Vagina (tissue), 2 donors: ENCODE measurements at regions not wholly inside any gene's neighbourhood (a gene's known extent, or its start where the extent isn't known, plus 50 kb on each side); places are given as distances from the start of the nearest gene placed in this dataset.
"Not testable (repeated sequence)": the region's sequence is repeated elsewhere in the genome, so short reads cannot be mapped to it uniquely, and the experiment has no call there.

Experiments used
- CTCF ChIP-seq, 3 experiments: fragments of 450-650 bp in 2 of 3; fragments of 200-600 bp in 1 of 3; sonication (generic) in 1 of 3; IDR thresholded peaks; one replicate each; pipeline ENCODE4 v1.5.1; 2017 to 2019; ENCODE audit warnings: antibody characterized with exemption in 3 of 3, mild to moderate bottlenecking in 2 of 3, moderate library complexity in 2 of 3
- POLR2A ChIP-seq, 2 donors: fragments of 450-650 bp; IDR thresholded peaks; one replicate each; pipeline ENCODE4 v1.6.1; 2017; ENCODE audit warnings: antibody characterized with exemption in 2 of 2, mild to moderate bottlenecking in 2 of 2, moderate library complexity in 2 of 2
- POLR2AphosphoS5 ChIP-seq, 2 donors: sonication (generic); formaldehyde crosslinking; IDR thresholded peaks; one replicate each; pipeline ENCODE4 v1.9.0; 2017; ENCODE audit warnings: antibody characterized with exemption in 2 of 2, mild to moderate bottlenecking in 2 of 2, low read depth in 1 of 2; ENCODE audit not compliant: insufficient read depth in 1 of 2

- not testable (repeated sequence) for TF ChIP-seq CTCF (IDR thresholded peaks at IDR 0.05); POLR2AphosphoS5 (IDR thresholded peaks at IDR 0.05; ENCODE audit: insufficient read depth in 1 of 2, low read depth in 1 of 2); POLR2A (IDR thresholded peaks at IDR 0.05)
These were observed 165.9 kb upstream of the NPAP1 start for GRCh38 chr15:24509714-24510113.
